Heart right ventricle (tissue), 16 donors: ENCODE measurements at regions not wholly inside any gene's neighbourhood (a gene's known extent, or its start where the extent isn't known, plus 50 kb on each side); places are given as distances from the start of the nearest gene placed in this dataset.

ENCODE experiments used
- ATAC-seq, 8 donors: fragments of 200-7000 bp; cut with Tn5 transposase; one replicate each; pipeline ENCODE4 v1.9.1; 2020; ENCODE audit warnings: mild to moderate bottlenecking in 8 of 8, moderate library complexity in 8 of 8, moderate number of reproducible peaks in 1 of 8
- DNase-seq, 2 donors: peaks; one replicate each; pipeline ENCODE4 v3.0.0-alpha.2; 2020
- H3K27ac ChIP-seq, 10 donors: fragments of 200-600 bp; sonication (generic) in 2 of 10; one replicate each; pipeline versions ENCODE4 v1.5.0 to v1.8.0; 2020 to 2022; ENCODE audit warnings: mild to moderate bottlenecking in 3 of 10
- H3K27me3 ChIP-seq, 7 donors: fragments of 200-600 bp; one replicate each; pipeline ENCODE4 v1.8.0; 2021 to 2022; ENCODE audit warnings: mild to moderate bottlenecking in 2 of 7
- H3K36me3 ChIP-seq, 9 donors: fragments of 200-600 bp; sonication (generic) in 1 of 9; one replicate each; pipeline versions ENCODE4 v1.5.0 to v1.8.0; 2020 to 2022; ENCODE audit warnings: mild to moderate bottlenecking in 2 of 9
- H3K4me1 ChIP-seq, 9 donors: fragments of 200-600 bp; sonication (generic) in 1 of 9; one replicate each; pipeline versions ENCODE4 v1.5.0 to v1.8.0; 2020 to 2022; ENCODE audit warnings: mild to moderate bottlenecking in 4 of 9
- H3K4me3 ChIP-seq, 10 donors: fragments of 200-600 bp; sonication (generic) in 2 of 10; one replicate each; pipeline versions ENCODE4 v1.5.0 to v1.8.0; 2020 to 2022; ENCODE audit warnings: mild to moderate bottlenecking in 7 of 10, moderate library complexity in 2 of 10
- H3K9me3 ChIP-seq, 11 donors: fragments of 200-600 bp in 10 of 11; sonication (generic) in 2 of 11; one replicate each; pipeline versions ENCODE4 v1.5.0 to v1.8.0; 2013 to 2022; ENCODE audit warnings: mild to moderate bottlenecking in 2 of 11, control low read depth in 1 of 11, moderate library complexity in 1 of 11
- CTCF ChIP-seq, 9 donors: fragments of 200-600 bp; sonication (generic) in 2 of 9; IDR thresholded peaks; one replicate each; pipeline versions ENCODE4 v1.5.0 to v1.8.0; 2021 to 2022; ENCODE audit warnings: antibody characterized with exemption in 9 of 9, mild to moderate bottlenecking in 5 of 9, moderate library complexity in 1 of 9
- WGBS, 2 donors: extraction: QIAGEN DNeasy Blood & Tissue Kit; methylation state at CpG; one replicate each; pipeline ENCODE4 v1.1.7; 2013; ENCODE audit warnings: inconsistent platforms in 1 of 2; 5-methylcytosine and 5-hydroxymethylcytosine counted together
- intact Hi-C, 10 donors: fragments of 100-400 bp; cut with DNase I; formaldehyde crosslinking; loops; one replicate each; pipeline versions ENCODE4 v1.11.1 to v1.14.2; 2022
- donor health status: Arrhythmogenic right ventricular cardiomyopathy.
- donor health status: ischemic (EF 13 %, LVEDD 7.1; RV severe dilation, severe dysfunction).
- donor health status: healthy with polysubstance abuse.
- donor health status: DM: no; HTN: yes; CAD: no.
- donor health status: DM: no; HTN: no; CAD: no.
- donor health status: ischemic (EF 25% LVEDD 6.9; RV normal size, moderate dysfunction).
- donor health status: ischemic (EF 25% LVEDD 5.7; RV mildly dilated, moderate dysfunction).
- donor health status: healthy.
- donor health status: DM: yes; HTN: yes; CAD: no.
- donor health status: Ischemic cardiomyopathy.
- donor health status: ischemic (EF 35%, LVEDD 5.7; RV mildly dilated, moderate dysfunction).
- donor health status: nonischemic (EF 11% LVEDD 7.7; RV severe dilation, severe dysfunction).
- donor health status: DM: yes; HTN: yes; CAD: no.
- donor health status: PGD.
- donor health status: ischemic (EF 29% LVEDD 5.4; RV normal size, mild dysfunction).
- donor health status: nonischemic (EF 23%, LVEDD 6.1; RV moderate dilation, normal function).

- Histone ChIP-seq H3K36me3 (no peaks in the 10 kb centered on the region), H3K27ac (no peak overlapping the region), H3K4me1 (peaks cover 0 to 11% (median 0%) of the 10 kb centered on the region in 9 donors), H3K9me3 (no peaks in the 10 kb centered on the region), H3K27me3 (no peaks in the 10 kb centered on the region), H3K4me3 (no peak overlapping the region)
- 6 to 23% methylated on average over 1 of the region's 1 CpG for WGBS, 2 donors
- intact Hi-C loops = loop anchor here in 9 of 10 donors (2.0 to 10.0 kb wide), 7 partner anchors 84 to 306 kb away; partner anchors contain the start of genes LARP7 (in 2 of the 9) and ZGRF1 (in 2 of the 9)
- DNase-seq = no peak
- peak; percentile 33 to 75 (median 66) for TF ChIP-seq CTCF (IDR thresholded peaks at IDR 0.05)
- peak in 1 of 8 donors; percentile 27 for ATAC-seq
These were observed 110.9 kb upstream of the ANK2 start for GRCh38 chr4:112938461-112939058.

GRCh38 chr4:112939901-112940300 lies 109.6 kb upstream of the ANK2 start:
- 89 to 94% methylated on average over 4 of the region's 4 CpGs for WGBS, 2 donors
- Histone ChIP-seq H3K36me3 (no peaks in the 10 kb centered on the region), H3K27ac (no peak overlapping the region), H3K9me3 (peaks cover 0 to 4% (median 0%) of the 10 kb centered on the region in 11 donors), H3K4me1 (peaks cover 0 to 3% (median 0%) of the 10 kb centered on the region in 9 donors), H3K27me3 (no peaks in the 10 kb centered on the region), H3K4me3 (no peak overlapping the region)
- TF ChIP-seq CTCF (IDR thresholded peaks at IDR 0.05) = no peak
- intact Hi-C loops = loop anchor here (2.0 to 10.0 kb wide), 8 partner anchors 85 to 308 kb away; partner anchors contain the start of genes LARP7 (in 3 of the 10) and ZGRF1 (in 3 of the 10)
- DNase-seq = no peak
- ATAC-seq = no peak

- TF ChIP-seq CTCF (IDR thresholded peaks at IDR 0.05) = no peak
- Histone ChIP-seq H3K27ac (no peak overlapping the region), H3K9me3 (peaks cover 0 to 5% (median 0%) of the 10 kb centered on the region in 11 donors), H3K4me1 (no peaks in the 10 kb centered on the region), H3K36me3 (no peaks in the 10 kb centered on the region), H3K27me3 (no peaks in the 10 kb centered on the region), H3K4me3 (no peak overlapping the region)
- DNase-seq (no peak), ATAC-seq (no peak)
- intact Hi-C loops = loop anchor here in 2 of 10 donors (10.0 kb wide), 2 partner anchors 154 to 306 kb away; partner anchors contain the start of genes LARP7 (in 1 of the 2) and ZGRF1 (in 1 of the 2)
These were observed 109.1 kb upstream of the ANK2 start for GRCh38 chr4:112940336-112940735.

- TF ChIP-seq CTCF (IDR thresholded peaks at IDR 0.05) = no peak
- Histone ChIP-seq H3K27me3 (no peaks in the 10 kb centered on the region), H3K27ac (no peak overlapping the region), H3K4me3 (no peak overlapping the region), H3K36me3 (no peaks in the 10 kb centered on the region), H3K4me1 (no peaks in the 10 kb centered on the region), H3K9me3 (peaks cover 0 to 5% (median 0%) of the 10 kb centered on the region in 11 donors)
- ATAC-seq (no peak), DNase-seq (no peak)
- intact Hi-C loops = loop anchor here in 2 of 10 donors (10.0 kb wide), 2 partner anchors 153 to 307 kb away; partner anchors contain the start of genes LARP7 (in 1 of the 2) and ZGRF1 (in 1 of the 2)
- 72 to 90% methylated on average over 2 of the region's 2 CpGs for WGBS, 2 donors
These were observed 107.4 kb upstream of the ANK2 start for GRCh38 chr4:112942077-112942476.
